ENCODE measurements at regions not wholly inside any gene's neighbourhood (a gene's known extent, or its start where the extent isn't known, plus 50 kb on each side); places are given as distances from the start of the nearest gene placed in this dataset.

DNA sequence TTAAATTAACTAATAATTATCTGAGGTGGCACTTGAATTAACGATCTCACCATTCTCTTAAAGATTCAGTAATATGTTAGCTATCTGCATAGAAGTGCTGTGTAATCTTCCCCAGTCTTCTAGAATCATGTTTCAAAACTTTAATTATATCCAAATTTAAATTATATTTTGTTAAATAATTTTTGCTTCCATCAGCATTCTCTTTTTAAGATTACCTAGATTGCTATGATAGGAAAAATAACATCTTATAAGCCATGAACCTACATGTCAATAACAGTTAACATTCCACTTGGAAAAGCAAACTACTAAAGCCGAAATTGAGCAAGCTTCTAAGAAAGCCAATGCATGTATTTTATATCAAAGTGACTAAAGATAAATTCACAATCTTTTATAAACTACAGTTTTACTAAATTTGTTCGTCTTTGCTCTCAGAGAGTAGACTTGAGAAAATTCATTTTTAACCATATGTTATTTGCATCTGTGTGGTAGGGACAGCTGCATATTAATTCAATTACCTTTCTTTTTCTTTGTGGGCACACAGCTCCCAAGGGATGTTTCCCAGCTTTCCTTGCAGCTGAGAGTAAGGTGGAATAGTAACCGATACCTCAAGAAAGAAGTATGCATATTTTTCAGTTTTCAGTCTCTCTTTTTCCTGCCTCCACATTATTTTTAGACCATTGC is 105.4 kb upstream of the ABCB5 start:
- no peak overlapping the region for H3K4me2 ChIP-seq
- no peak overlapping the region for H3K4me3 ChIP-seq
- no peaks in the 10 kb centered on the region for H3K27me3 ChIP-seq
- H3K9ac ChIP-seq, result no peak overlapping the region
- no peaks in the 10 kb centered on the region for H3K36me3 ChIP-seq
- H4K20me1 ChIP-seq, result no peaks in the 10 kb centered on the region; a peak in 1 of 22 replicates
- no peak for TF ChIP-seq Cebpa-rat (IDR thresholded peaks at IDR 0.05)
- H3K4me1 ChIP-seq, result peaks cover 0 to 19% (median 10%) of the 10 kb centered on the region in 10 experiments; a peak in 10 of 20 replicates
- no peak overlapping the region for H3K27ac ChIP-seq
- H3K9me3 ChIP-seq (replicated peaks in 1 of 11), result no peaks in the 10 kb centered on the region

DNA sequence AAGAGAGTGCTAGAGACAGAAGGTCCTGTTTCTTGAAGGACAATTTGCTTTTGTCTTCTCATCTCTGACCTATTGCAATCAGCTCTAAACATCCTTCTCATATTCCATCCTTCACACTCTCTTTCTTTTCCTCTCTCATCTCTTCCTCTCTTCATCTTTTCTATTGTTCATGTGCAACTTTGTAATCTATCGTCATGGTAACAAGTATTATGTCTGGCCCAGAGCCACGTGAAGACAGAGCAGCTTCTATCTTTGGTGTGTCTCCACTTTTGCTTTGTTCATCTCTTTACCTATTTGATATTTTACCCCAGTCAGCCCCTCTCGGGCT is 104.9 kb upstream of the ABCB5 start:
- no peak for TF ChIP-seq Cebpa-rat (IDR thresholded peaks at IDR 0.05)
- Histone ChIP-seq H3K36me3 (no peaks in the 10 kb centered on the region), H3K27ac (no peak overlapping the region), H3K4me2 (no peak overlapping the region), H3K9me3 (replicated peaks in 1 of 11) (no peaks in the 10 kb centered on the region), H3K9ac (no peak overlapping the region), H3K27me3 (no peaks in the 10 kb centered on the region), H3K4me3 (no peak overlapping the region), H3K4me1 (peaks cover 0 to 19% (median 10%) of the 10 kb centered on the region in 10 experiments; a peak in 10 of 20 replicates), H4K20me1 (no peaks in the 10 kb centered on the region; a peak in 1 of 22 replicates)

DNA sequence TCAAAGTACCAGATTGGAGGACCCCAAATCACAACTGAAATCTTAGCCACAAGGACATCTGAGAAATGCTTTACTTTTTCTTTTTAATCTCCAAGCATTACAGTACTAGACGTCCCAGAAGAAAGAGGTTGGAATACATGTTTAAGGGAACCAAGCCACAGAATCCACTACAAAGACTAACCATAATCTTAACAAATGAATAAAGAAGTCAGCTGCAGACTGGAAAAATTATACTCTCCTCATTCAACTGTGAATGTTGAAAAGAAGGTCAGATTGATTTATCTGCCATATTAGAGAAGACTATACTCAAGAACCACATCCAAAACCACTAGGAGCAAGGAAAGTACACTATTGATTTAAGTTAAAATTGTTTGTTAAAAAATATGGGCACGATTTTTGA is 102.1 kb upstream of the ABCB5 start:
- Histone ChIP-seq H3K36me3 (no peaks in the 10 kb centered on the region), H3K4me2 (no peak overlapping the region), H3K4me3 (no peak overlapping the region), H3K27me3 (no peaks in the 10 kb centered on the region), H4K20me1 (no peaks in the 10 kb centered on the region; a peak in 1 of 22 replicates), H3K4me1 (peaks cover 0 to 10% (median 4%) of the 10 kb centered on the region in 10 experiments; a peak in 10 of 20 replicates), H3K27ac (no peak overlapping the region), H3K9me3 (replicated peaks in 1 of 11) (no peaks in the 10 kb centered on the region), H3K9ac (no peak overlapping the region)
- TF ChIP-seq Cebpa-rat (IDR thresholded peaks at IDR 0.05), result no peak

DNA sequence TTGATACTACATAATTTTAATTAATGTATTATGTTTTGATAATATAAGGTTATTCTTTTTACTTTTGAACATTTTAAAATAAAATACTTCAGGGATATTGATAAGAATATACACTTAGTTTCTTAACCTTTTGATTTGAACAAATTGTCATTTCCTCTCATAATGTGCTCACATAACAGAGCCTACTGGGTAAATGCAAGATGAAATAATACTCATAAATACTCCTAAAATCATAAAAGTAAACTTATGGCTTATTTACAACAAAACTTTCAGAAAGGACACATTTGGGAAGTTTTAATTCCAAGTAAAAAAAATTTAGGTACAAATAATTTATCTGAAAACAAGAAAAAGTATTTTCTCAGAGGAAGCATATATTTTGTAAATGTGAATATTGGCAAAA is 101.6 kb upstream of the ABCB5 start:
- H3K9me3 ChIP-seq (replicated peaks in 1 of 11), result no peaks in the 10 kb centered on the region
- H3K36me3 ChIP-seq, result no peaks in the 10 kb centered on the region
- no peak overlapping the region for H3K9ac ChIP-seq
- no peaks in the 10 kb centered on the region for H3K27me3 ChIP-seq
- H3K4me3 ChIP-seq, result no peak overlapping the region
- H4K20me1 ChIP-seq, result no peaks in the 10 kb centered on the region; a peak in 1 of 22 replicates
- no peak overlapping the region for H3K27ac ChIP-seq
- H3K4me2 ChIP-seq, result no peak overlapping the region
- TF ChIP-seq Cebpa-rat (IDR thresholded peaks at IDR 0.05), result no peak
- peaks cover 0 to 5% (median 0%) of the 10 kb centered on the region in 10 experiments; a peak in 3 of 20 replicates for H3K4me1 ChIP-seq

DNA sequence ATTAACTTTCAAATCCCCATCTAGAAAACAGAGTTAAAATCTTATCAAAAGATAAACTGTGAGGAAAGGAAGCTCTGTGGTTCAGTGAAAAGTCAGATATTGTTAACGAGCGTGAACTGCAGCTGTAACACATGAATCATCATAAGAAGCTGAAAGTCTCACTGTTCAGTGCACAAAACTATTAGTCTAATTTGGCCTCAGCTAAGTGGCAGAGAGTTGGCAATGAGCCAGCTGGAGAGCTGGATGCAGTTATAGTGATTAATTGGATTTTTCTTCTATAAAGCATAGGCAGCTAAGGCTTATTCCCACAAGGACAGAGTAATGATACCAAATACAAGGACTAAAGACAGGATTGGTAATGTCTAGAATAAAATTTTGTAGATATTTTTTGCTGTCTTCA is 101.1 kb upstream of the ABCB5 start:
- H3K9me3 ChIP-seq (replicated peaks in 1 of 11), result no peaks in the 10 kb centered on the region
- no peak for TF ChIP-seq Cebpa-rat (IDR thresholded peaks at IDR 0.05)
- no peaks in the 10 kb centered on the region for H3K27me3 ChIP-seq
- no peak overlapping the region for H3K4me3 ChIP-seq
- no peaks in the 10 kb centered on the region for H3K36me3 ChIP-seq
- peaks cover 0 to 5% (median 0%) of the 10 kb centered on the region in 10 experiments; a peak in 1 of 20 replicates for H3K4me1 ChIP-seq
- no peaks in the 10 kb centered on the region; a peak in 1 of 22 replicates for H4K20me1 ChIP-seq
- H3K27ac ChIP-seq, result no peak overlapping the region
- peak overlapping the region in 1 of 11 experiments; percentile 1; a peak in 1 of 22 replicates for H3K4me2 ChIP-seq
- no peak overlapping the region for H3K9ac ChIP-seq

DNA sequence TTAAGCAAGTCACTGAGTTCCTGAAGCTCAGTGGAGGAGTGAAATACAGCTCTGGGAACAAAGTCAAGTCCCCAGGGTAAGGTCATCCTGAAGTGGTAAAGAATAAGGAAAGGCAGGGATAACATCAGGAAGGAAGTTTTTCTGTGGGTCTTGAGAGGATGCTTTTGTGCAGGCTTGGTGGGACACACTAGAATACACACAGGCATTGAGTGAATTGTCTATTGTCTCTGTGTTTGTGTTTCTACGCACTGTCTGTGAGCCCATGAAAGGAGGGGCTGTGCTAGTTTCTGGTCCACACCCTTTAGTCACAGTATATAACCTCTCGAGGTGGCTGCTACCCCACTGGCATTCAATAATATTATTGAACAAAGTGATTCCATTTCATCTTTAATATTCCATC is 95.8 kb upstream of the ABCB5 start:
- H3K9me3 ChIP-seq (replicated peaks in 1 of 11), result peaks cover 0 to 12% (median 0%) of the 10 kb centered on the region in 11 experiments; a peak in 2 of 22 replicates
- H3K4me2 ChIP-seq, result no peak overlapping the region
- no peak overlapping the region for H3K4me3 ChIP-seq
- no peaks in the 10 kb centered on the region for H3K27me3 ChIP-seq
- H3K4me1 ChIP-seq, result peaks cover 0 to 3% (median 0%) of the 10 kb centered on the region in 10 experiments; a peak in 2 of 20 replicates
- no peaks in the 10 kb centered on the region for H3K36me3 ChIP-seq
- TF ChIP-seq Cebpa-rat (IDR thresholded peaks at IDR 0.05), result no peak
- no peak overlapping the region for H3K27ac ChIP-seq
- no peaks in the 10 kb centered on the region; a peak in 1 of 22 replicates for H4K20me1 ChIP-seq
- no peak overlapping the region for H3K9ac ChIP-seq

GRCh38 chr7:20520530-20520929 is 94.9 kb upstream of the ABCB5 start:
- Histone ChIP-seq H3K9me3 (replicated peaks in 1 of 11) (peaks cover 0 to 13% (median 0%) of the 10 kb centered on the region in 11 experiments; a peak in 2 of 22 replicates), H3K4me1 (peaks cover 0 to 3% (median 0%) of the 10 kb centered on the region in 10 experiments; a peak in 2 of 20 replicates), H4K20me1 (no peaks in the 10 kb centered on the region; a peak in 1 of 22 replicates), H3K27ac (no peak overlapping the region), H3K36me3 (no peaks in the 10 kb centered on the region), H3K27me3 (no peaks in the 10 kb centered on the region), H3K4me2 (no peak overlapping the region), H3K4me3 (no peak overlapping the region), H3K9ac (no peak overlapping the region)
- TF ChIP-seq Cebpa-rat (IDR thresholded peaks at IDR 0.05), result no peak

DNA sequence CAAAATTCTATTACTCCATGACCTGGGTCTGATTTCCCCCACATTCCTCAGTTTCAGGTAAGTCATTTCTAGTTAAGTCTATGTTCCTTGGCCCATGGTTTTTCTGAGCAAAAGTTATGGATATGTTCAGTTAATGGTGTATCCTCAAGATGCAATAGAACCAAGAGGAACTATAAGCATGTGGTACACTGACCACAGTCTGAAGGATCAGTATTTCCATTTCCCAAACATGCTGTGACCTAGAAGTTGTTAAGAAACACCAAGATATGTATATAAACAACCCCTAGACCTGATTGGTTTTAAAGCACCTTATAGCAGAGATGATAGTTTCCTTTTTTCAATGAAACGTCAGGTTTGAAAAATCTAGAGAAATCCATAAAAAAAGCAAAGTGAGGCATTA is 94.2 kb upstream of the ABCB5 start:
- TF ChIP-seq Cebpa-rat (IDR thresholded peaks at IDR 0.05), result no peak
- Histone ChIP-seq H3K9me3 (replicated peaks in 1 of 11) (peaks cover 0 to 13% (median 0%) of the 10 kb centered on the region in 11 experiments; a peak in 2 of 22 replicates), H3K4me2 (no peak overlapping the region), H3K9ac (no peak overlapping the region), H3K4me3 (no peak overlapping the region), H3K4me1 (peaks cover 0 to 3% (median 0%) of the 10 kb centered on the region in 10 experiments; a peak in 2 of 20 replicates), H3K36me3 (no peaks in the 10 kb centered on the region), H3K27me3 (no peaks in the 10 kb centered on the region), H3K27ac (peak overlapping the region in 2 of 11 experiments; percentile 19 to 42; a peak in 1 of 22 replicates), H4K20me1 (no peaks in the 10 kb centered on the region; a peak in 1 of 22 replicates)

GRCh38 chr7:20529260-20529659 is 86.2 kb upstream of the ABCB5 start:
- Histone ChIP-seq H3K36me3 (peaks cover 0 to 13% (median 0%) of the 10 kb centered on the region in 11 experiments; a peak in 3 of 22 replicates), H3K4me1 (no peaks in the 10 kb centered on the region), H4K20me1 (no peaks in the 10 kb centered on the region), H3K27me3 (no peaks in the 10 kb centered on the region), H3K4me3 (no peak overlapping the region), H3K9me3 (replicated peaks in 1 of 11) (peaks cover 13 to 27% (median 17%) of the 10 kb centered on the region in 11 experiments), H3K27ac (no peak overlapping the region), H3K4me2 (no peak overlapping the region), H3K9ac (no peak overlapping the region)
- TF ChIP-seq Cebpa-rat (IDR thresholded peaks at IDR 0.05), result no peak

DNA sequence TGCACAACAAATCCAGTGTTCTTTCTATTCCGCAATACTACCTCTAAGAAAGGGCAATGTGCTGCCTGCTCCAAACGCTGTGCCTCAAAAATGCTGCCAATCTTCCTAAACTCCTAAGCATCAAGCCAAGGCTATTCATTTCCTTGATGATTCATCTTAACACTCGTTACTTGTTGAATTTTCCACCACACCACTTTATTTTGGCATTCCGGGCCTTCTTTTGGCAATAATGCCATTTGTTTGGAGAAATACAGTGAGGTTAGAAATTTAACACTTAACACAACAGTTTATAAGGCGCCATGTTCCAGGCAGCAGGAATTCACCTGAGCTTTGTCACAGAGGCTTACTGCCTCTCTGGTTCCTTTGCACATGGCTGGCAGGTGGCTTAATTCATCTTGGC is 82.6 kb upstream of the ABCB5 start:
- Histone ChIP-seq H4K20me1 (no peaks in the 10 kb centered on the region), H3K27ac (no peak overlapping the region), H3K27me3 (no peaks in the 10 kb centered on the region), H3K4me3 (no peak overlapping the region), H3K4me1 (no peaks in the 10 kb centered on the region), H3K36me3 (peaks cover 0 to 11% (median 0%) of the 10 kb centered on the region in 11 experiments; a peak in 3 of 22 replicates), H3K4me2 (no peak overlapping the region), H3K9ac (no peak overlapping the region), H3K9me3 (replicated peaks in 1 of 11) (peaks cover 13 to 22% (median 16%) of the 10 kb centered on the region in 11 experiments)
- no peak for TF ChIP-seq Cebpa-rat (IDR thresholded peaks at IDR 0.05)

All from BLaER1 treated with 17β-estradiol and CSF1 and Interleukin-3, amounts not matched to agents 10 nM and 100 nM (cell line).